GM12878 (cell line): ENCODE measurements at regions not wholly inside any gene's neighbourhood (a gene's known extent, or its start where the extent isn't known, plus 50 kb on each side); places are given as distances from the start of the nearest gene placed in this dataset.

Source experiments
- ATAC-seq: fragments of 200-7000 bp; cut with Tn5 transposase; 3 replicates; pipeline ENCODE4 v1.9.1; 2020; ENCODE audit warnings: mild to moderate bottlenecking, moderate library complexity
- BruUV-seq: library from RNA; stranded (reverse); fragments of 400-500 nt; replicated peaks from 2 replicates; lab custom pipeline; 2021; lab: Mats Ljungman, UMichigan
- CTCF ChIA-PET: fragments of 300-600 bp; sonication (Branson Sonifier 250); formaldehyde crosslinking; extraction: SDS; loops from one replicate; lab custom pipeline; 2021; ENCODE audit warnings: inconsistent platforms; lab: Yijun Ruan, JAX
- POLR2A ChIA-PET: fragments of 350-600 bp; formaldehyde crosslinking; extraction: SDS; loops from one replicate; lab custom pipeline; 2021; ENCODE audit warnings: inconsistent platforms; lab: Charles Lee
- RAD21 ChIA-PET: fragments of 300-600 bp; sonication (Branson Sonifier 250); formaldehyde crosslinking; loops from one replicate; lab custom pipeline; 2023; ENCODE audit warnings: antibody characterized with exemption; ENCODE audit not compliant: unreplicated experiment; lab: Charles Lee
- SMC1A ChIA-PET: fragments of 300-600 bp; sonication (Branson Sonifier 250); formaldehyde crosslinking; loops from one replicate; lab custom pipeline; 2023; ENCODE audit not compliant: unreplicated experiment, uncharacterized antibody; lab: Charles Lee
- DNase-seq: peaks from one replicate; pipeline ENCODE4 v3.0.0-alpha.2; 2011; ENCODE audit warnings: low read depth, low spot score
- FAIRE-seq: peaks from 3 replicates; lab custom pipeline; 2011; peaks lifted over from hg19 to GRCh38; lab: Jason Lieb, UNC
- H2AFZ ChIP-seq: 2 replicates; pipeline ENCODE4 v1.6.0; 2011; ENCODE audit warnings: low read depth, low read length, control low read depth; ENCODE audit not compliant: control insufficient read depth
- H3K27ac ChIP-seq: 2 replicates; pipeline ENCODE4 v1.5.1; 2011; ENCODE audit warnings: control low read depth; ENCODE audit not compliant: control insufficient read depth, insufficient read depth
- H3K27me3 ChIP-seq, 2 experiments: replicated peaks in 1 of 2; 2 replicates each; pipeline versions ENCODE4 v1.6.0 to v1.6.1; 2011; ENCODE audit warnings: low read length in 1 of 2; ENCODE audit not compliant: control insufficient read depth in 2 of 2, insufficient read depth in 2 of 2
- H3K36me3 ChIP-seq, 2 experiments: 2 replicates each; pipeline ENCODE4 v1.5.1; 2011; ENCODE audit warnings: low read length in 1 of 2; ENCODE audit not compliant: control insufficient read depth in 2 of 2, insufficient read depth in 2 of 2
- H3K4me1 ChIP-seq: 2 replicates; pipeline ENCODE4 v1.6.1; 2011; ENCODE audit warnings: mild to moderate bottlenecking, low read length, moderate library complexity, mixed read lengths; ENCODE audit not compliant: control insufficient read depth, insufficient read depth
- H3K4me2 ChIP-seq: 2 replicates; pipeline ENCODE4 v1.6.0; 2011; ENCODE audit warnings: control low read depth; ENCODE audit not compliant: control insufficient read depth, insufficient read depth
- H3K4me3 ChIP-seq: fragments of 200-600 bp; sonication (generic); 2 replicates; pipeline ENCODE4 v1.5.1; 2016
- H3K79me2 ChIP-seq: 2 replicates; pipeline ENCODE4 v1.6.0; 2011; ENCODE audit warnings: low read length; ENCODE audit not compliant: control insufficient read depth, insufficient read depth
- H3K9ac ChIP-seq: 2 replicates; pipeline ENCODE4 v1.8.0; 2011; ENCODE audit warnings: low read length, control low read depth, mixed read lengths; ENCODE audit not compliant: control insufficient read depth, insufficient read depth
- H3K9me3 ChIP-seq: replicated peaks from 3 replicates; pipeline ENCODE4 v1.5.1; 2011; ENCODE audit warnings: mild to moderate bottlenecking, low read length; ENCODE audit not compliant: control insufficient read depth, insufficient read depth
- H4K20me1 ChIP-seq: 2 replicates; pipeline ENCODE4 v1.6.0; 2011; ENCODE audit not compliant: control insufficient read depth, insufficient read depth
- CBFB ChIP-seq: IDR thresholded peaks from 2 replicates; pipeline ENCODE4 v1.6.1; 2016; ENCODE audit warnings: antibody characterized with exemption, low read depth
- CBX3 ChIP-seq: fragments of 200-600 bp; sonication (generic); IDR thresholded peaks from 2 replicates; pipeline ENCODE4 v1.6.1; 2016; ENCODE audit warnings: low read depth, borderline replicate concordance
- CHD4 ChIP-seq: fragments of 200-600 bp; sonication (generic); IDR thresholded peaks from 2 replicates; pipeline ENCODE4 v1.6.1; 2016; ENCODE audit warnings: mild to moderate bottlenecking
- ETV6 ChIP-seq, 2 experiments: fragments of 450-650 bp in 1 of 2; IDR thresholded peaks in 1 of 2; conservative IDR thresholded peaks in 1 of 2; 2 replicates each; pipeline ENCODE4 v1.6.1; 2014; ENCODE audit warnings: antibody characterized with exemption in 1 of 2, borderline replicate concordance in 1 of 2, low read depth in 1 of 2, mild to moderate bottlenecking in 1 of 2, moderate library complexity in 1 of 2
- FOXK2 ChIP-seq: fragments of 450-650 bp; IDR thresholded peaks from 2 replicates; pipeline ENCODE4 v1.6.1; 2017; ENCODE audit warnings: mild to moderate bottlenecking, moderate library complexity
- NFYA ChIP-seq: IDR thresholded peaks from 2 replicates; pipeline ENCODE4 v1.6.1; 2011; ENCODE audit warnings: low read depth, mild to moderate bottlenecking, low read length, improper control_type of control experiment, borderline replicate concordance
- PAX5 ChIP-seq: IDR thresholded peaks from 2 replicates; pipeline ENCODE4 v1.6.1; 2011; ENCODE audit warnings: low read depth, low read length, borderline replicate concordance
- RAD51 ChIP-seq: fragments of 450-650 bp; IDR thresholded peaks from 2 replicates; pipeline ENCODE4 v1.6.1; 2016; ENCODE audit warnings: moderate library complexity, mild to moderate bottlenecking, inconsistent platforms
- SMARCA5 ChIP-seq: fragments of 450-650 bp; IDR thresholded peaks from 2 replicates; pipeline ENCODE4 v1.6.1; 2017; ENCODE audit warnings: mild to moderate bottlenecking
- ZNF24 ChIP-seq: fragments of 450-650 bp; IDR thresholded peaks from 2 replicates; pipeline ENCODE4 v1.6.1; 2017; ENCODE audit warnings: antibody characterized with exemption, mild to moderate bottlenecking
- WGBS: methylation state at CpG from one replicate; pipeline ENCODE4 v1.1.6; 2016; ENCODE audit warnings: low lambda C conversion rate; ENCODE audit not compliant: insufficient replicate concordance, insufficient coverage; ENCODE audit errors: missing lambda C conversion rate; 5-methylcytosine and 5-hydroxymethylcytosine counted together
- in situ Hi-C: fragments of 300-500 bp; cut with MboI; formaldehyde crosslinking; loops from 9 replicates; pipeline ENCODE4 v1.14.3; 2018; ENCODE audit warnings: mixed read lengths
- intact Hi-C: fragments of 100-400 bp; cut with micrococcal nuclease; formaldehyde crosslinking; loops from one replicate; pipeline ENCODE4 v1.14.2; 2022; ENCODE audit not compliant: unreplicated experiment
- TF ChIP-seq, protein P1 (sequence below): IDR thresholded peaks from 2 replicates; pipeline ENCODE4 v1.6.1; 2011; ENCODE audit warnings: borderline replicate concordance, low read depth, mild to moderate bottlenecking, moderate library complexity, mixed read lengths, low read length; ENCODE audit not compliant: insufficient read depth; ENCODE audit errors: extremely low read length
- TF ChIP-seq, protein P2 (sequence below): fragments of 450-650 bp; IDR thresholded peaks from 2 replicates; pipeline ENCODE4 v1.6.1; 2016; ENCODE audit warnings: mild to moderate bottlenecking
- TF ChIP-seq, protein P3 (sequence below): IDR thresholded peaks from 2 replicates; pipeline ENCODE4 v1.6.1; 2012; ENCODE audit warnings: low read depth, low read length, improper control_type of control experiment

DNA sequence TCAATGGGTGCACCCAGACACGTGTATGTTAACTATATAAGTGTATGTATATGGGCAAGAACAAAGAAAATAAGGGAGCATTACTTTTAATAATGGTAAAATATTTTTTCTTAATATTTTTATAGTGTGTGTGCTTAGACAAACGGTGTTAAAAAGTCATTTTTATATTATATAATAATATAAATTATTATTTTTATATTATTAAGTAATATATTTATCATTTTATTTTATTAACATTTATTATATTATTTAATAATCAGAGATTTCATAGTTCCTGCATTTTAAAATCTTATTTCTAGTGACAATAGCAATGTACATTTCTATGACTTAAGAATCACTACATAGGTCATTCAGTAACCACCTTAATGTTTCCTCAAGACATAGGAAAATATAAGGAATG, 184.4 kb downstream of the SLITRK5 start:
- no TSS peak for BruUV-seq
- Histone ChIP-seq H3K79me2 (no peaks in the 10 kb centered on the region), H3K36me3 (no peaks in the 10 kb centered on the region), H3K4me1 (no peaks in the 10 kb centered on the region), H4K20me1 (no peaks in the 10 kb centered on the region), H2AFZ (no peak overlapping the region), H3K27ac (no peak overlapping the region), H3K4me3 (no peak overlapping the region), H3K9ac (no peak overlapping the region), H3K9me3 (no peaks in the 10 kb centered on the region), H3K27me3 (no peaks in the 10 kb centered on the region), H3K4me2 (no peak overlapping the region)
- ChIA-PET SMC1A (no interaction called here), POLR2A (no interaction called here), RAD21 (no interaction called here), CTCF (no interaction called here)
- no peak for FAIRE-seq
- TF ChIP-seq, protein P1, sequence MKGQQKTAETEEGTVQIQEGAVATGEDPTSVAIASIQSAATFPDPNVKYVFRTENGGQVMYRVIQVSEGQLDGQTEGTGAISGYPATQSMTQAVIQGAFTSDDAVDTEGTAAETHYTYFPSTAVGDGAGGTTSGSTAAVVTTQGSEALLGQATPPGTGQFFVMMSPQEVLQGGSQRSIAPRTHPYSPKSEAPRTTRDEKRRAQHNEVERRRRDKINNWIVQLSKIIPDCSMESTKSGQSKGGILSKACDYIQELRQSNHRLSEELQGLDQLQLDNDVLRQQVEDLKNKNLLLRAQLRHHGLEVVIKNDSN: no peak
- no peak for TF ChIP-seq NFYA
- TF ChIP-seq PAX5: no peak
- TF ChIP-seq, protein P2, sequence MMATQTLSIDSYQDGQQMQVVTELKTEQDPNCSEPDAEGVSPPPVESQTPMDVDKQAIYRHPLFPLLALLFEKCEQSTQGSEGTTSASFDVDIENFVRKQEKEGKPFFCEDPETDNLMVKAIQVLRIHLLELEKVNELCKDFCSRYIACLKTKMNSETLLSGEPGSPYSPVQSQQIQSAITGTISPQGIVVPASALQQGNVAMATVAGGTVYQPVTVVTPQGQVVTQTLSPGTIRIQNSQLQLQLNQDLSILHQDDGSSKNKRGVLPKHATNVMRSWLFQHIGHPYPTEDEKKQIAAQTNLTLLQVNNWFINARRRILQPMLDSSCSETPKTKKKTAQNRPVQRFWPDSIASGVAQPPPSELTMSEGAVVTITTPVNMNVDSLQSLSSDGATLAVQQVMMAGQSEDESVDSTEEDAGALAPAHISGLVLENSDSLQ: no peak
- no peak for TF ChIP-seq CBFB
- no peak for TF ChIP-seq ETV6 (conservative IDR thresholded peaks at IDR 0.05 in 1 of 2, IDR thresholded peaks at IDR 0.05 in 1 of 2; ENCODE audit: borderline replicate concordance in 1 of 2, low read depth in 1 of 2)
- no peak for TF ChIP-seq CBX3
- no peak for TF ChIP-seq ZNF24
- no peak for TF ChIP-seq SMARCA5
- no peak for TF ChIP-seq RAD51
- no peak for TF ChIP-seq FOXK2
- TF ChIP-seq, protein P3, sequence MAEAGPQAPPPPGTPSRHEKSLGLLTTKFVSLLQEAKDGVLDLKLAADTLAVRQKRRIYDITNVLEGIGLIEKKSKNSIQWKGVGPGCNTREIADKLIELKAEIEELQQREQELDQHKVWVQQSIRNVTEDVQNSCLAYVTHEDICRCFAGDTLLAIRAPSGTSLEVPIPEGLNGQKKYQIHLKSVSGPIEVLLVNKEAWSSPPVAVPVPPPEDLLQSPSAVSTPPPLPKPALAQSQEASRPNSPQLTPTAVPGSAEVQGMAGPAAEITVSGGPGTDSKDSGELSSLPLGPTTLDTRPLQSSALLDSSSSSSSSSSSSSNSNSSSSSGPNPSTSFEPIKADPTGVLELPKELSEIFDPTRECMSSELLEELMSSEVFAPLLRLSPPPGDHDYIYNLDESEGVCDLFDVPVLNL: no peak
- TF ChIP-seq CHD4: no peak
- intact Hi-C loops: no loop called here
- in situ Hi-C loops: no loop called here
- 0% methylated on average over 2 of the region's 2 CpGs for WGBS
- no peak for DNase-seq
- no peak for ATAC-seq
